ENCODE measurements at regions not wholly inside any gene's neighbourhood (a gene's known extent, or its start where the extent isn't known, plus 50 kb on each side); places are given as distances from the start of the nearest gene placed in this dataset.

DNA sequence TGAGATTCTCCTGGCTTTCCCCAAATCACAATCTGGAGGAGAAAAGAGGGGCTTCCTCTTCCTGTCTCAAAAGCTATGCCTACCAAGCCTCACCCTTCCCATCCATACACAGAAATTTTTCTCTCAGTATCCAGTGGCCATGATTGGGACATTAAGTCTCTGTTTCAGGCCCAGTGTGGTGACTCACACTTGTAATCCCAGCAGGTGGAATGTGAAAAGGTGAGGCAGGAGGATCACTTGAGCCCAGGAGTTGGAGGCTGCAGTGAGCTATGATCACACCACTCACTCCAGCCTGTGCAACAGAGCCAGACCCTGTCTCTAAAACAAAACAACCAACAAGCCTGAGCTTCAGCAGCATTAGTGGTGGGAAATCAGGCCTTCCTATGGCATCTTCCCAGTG is 210.0 kb downstream of the OGFRL1 start:
- H3K4me3 ChIP-seq (ENCODE audit: control insufficient read depth, low read depth, low read length): no peak overlapping the region
- no peak for DNase-seq (ENCODE audit: low read depth)
- TF ChIP-seq, protein P1, sequence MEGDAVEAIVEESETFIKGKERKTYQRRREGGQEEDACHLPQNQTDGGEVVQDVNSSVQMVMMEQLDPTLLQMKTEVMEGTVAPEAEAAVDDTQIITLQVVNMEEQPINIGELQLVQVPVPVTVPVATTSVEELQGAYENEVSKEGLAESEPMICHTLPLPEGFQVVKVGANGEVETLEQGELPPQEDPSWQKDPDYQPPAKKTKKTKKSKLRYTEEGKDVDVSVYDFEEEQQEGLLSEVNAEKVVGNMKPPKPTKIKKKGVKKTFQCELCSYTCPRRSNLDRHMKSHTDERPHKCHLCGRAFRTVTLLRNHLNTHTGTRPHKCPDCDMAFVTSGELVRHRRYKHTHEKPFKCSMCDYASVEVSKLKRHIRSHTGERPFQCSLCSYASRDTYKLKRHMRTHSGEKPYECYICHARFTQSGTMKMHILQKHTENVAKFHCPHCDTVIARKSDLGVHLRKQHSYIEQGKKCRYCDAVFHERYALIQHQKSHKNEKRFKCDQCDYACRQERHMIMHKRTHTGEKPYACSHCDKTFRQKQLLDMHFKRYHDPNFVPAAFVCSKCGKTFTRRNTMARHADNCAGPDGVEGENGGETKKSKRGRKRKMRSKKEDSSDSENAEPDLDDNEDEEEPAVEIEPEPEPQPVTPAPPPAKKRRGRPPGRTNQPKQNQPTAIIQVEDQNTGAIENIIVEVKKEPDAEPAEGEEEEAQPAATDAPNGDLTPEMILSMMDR (IDR thresholded peaks at IDR 0.05; ENCODE audit: control insufficient read depth, insufficient read depth, low read depth, low read length, missing control alignments): no peak

DNA sequence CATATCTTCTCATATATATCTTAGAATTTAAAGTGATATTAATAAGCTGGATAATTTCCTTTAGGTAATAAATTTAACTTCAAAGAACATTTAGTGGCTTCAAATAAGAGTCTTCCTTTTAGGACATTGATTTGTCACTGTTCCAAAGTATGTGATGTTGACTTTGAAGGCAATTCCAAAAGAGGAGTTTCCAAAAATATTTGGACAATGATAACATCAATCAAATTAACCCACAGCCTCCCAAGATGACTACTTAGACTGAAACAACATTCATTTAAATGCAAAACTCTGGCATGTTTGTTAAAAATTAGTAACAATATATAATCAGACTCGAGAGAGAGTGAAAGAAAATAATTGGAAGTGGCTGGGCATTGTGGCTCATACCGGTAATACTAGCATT is 211.1 kb downstream of the OGFRL1 start:
- TF ChIP-seq, protein P1 (IDR thresholded peaks at IDR 0.05; ENCODE audit: control insufficient read depth, insufficient read depth, low read depth, low read length, missing control alignments): no peak
- H3K4me3 ChIP-seq (ENCODE audit: control insufficient read depth, low read depth, low read length): no peak overlapping the region
- no peak for DNase-seq (ENCODE audit: low read depth)

DNA sequence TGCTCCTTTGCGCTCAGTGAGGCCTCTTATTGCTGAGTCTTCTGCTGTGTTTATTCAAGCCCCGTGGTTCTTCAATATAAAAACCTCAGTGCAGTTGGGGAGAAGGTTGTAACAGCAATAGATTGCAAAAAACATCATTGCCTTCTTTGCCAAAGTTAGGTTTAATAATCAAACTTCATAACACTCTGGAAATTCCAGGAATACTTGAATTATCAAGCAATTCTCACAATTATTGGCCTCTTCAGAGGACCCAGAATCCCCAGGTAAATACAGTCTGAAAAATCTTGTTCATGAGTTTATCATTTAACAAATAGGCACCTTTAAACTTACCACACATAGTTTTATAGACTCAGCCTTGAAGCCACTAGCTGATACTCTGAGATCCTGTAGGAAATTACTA is 213.6 kb downstream of the OGFRL1 start:
- TF ChIP-seq, protein P1 (IDR thresholded peaks at IDR 0.05; ENCODE audit: control insufficient read depth, insufficient read depth, low read depth, low read length, missing control alignments): no peak
- no peak for DNase-seq (ENCODE audit: low read depth)
- H3K4me3 ChIP-seq (ENCODE audit: control insufficient read depth, low read depth, low read length): no peak overlapping the region

DNA sequence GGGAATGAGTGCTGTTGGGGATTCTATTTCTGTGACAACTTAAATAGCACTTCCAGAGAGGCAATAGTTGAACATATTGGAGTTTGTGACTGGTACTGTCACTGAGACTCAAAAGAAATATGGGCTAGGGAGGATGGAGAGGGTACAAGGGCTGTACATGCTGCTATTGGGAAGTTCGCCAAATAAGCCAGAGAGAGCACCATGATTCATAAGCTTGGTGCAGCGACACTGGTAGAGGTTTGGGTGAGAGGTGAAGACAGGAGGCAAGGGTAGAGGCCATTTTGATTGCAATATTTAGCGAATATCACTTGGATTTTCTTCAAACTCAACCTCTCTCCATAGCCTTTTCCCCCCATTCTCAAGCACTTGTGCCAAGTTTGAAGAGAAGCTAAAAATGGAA is 214.3 kb downstream of the OGFRL1 start:
- H3K4me3 ChIP-seq (ENCODE audit: control insufficient read depth, low read depth, low read length): no peak overlapping the region
- DNase-seq (ENCODE audit: low read depth): no peak
- TF ChIP-seq, protein P1 (IDR thresholded peaks at IDR 0.05; ENCODE audit: control insufficient read depth, insufficient read depth, low read depth, low read length, missing control alignments): no peak

DNA sequence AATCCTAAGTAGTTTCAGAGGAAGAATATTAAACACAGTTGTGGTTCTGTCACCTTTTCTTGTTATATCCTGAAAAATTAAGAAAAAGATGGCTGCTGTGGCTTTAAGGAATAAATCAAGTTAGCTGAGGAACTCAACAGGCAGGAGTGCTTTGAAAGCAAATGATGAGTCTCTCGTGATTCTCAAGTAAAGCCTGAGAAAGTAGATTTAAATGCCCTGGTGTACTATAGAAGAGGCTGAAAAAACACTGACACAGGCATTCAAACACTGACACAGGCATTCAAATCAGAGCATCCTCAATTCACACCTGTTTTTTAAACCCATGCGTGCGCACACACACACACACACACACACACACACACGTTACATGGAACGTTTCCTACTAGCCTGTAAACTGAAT is 218.6 kb downstream of the OGFRL1 start:
- TF ChIP-seq, protein P1 (IDR thresholded peaks at IDR 0.05; ENCODE audit: control insufficient read depth, insufficient read depth, low read depth, low read length, missing control alignments): no peak
- no peak for DNase-seq (ENCODE audit: low read depth)
- H3K4me3 ChIP-seq (ENCODE audit: control insufficient read depth, low read depth, low read length): no peak overlapping the region

DNA sequence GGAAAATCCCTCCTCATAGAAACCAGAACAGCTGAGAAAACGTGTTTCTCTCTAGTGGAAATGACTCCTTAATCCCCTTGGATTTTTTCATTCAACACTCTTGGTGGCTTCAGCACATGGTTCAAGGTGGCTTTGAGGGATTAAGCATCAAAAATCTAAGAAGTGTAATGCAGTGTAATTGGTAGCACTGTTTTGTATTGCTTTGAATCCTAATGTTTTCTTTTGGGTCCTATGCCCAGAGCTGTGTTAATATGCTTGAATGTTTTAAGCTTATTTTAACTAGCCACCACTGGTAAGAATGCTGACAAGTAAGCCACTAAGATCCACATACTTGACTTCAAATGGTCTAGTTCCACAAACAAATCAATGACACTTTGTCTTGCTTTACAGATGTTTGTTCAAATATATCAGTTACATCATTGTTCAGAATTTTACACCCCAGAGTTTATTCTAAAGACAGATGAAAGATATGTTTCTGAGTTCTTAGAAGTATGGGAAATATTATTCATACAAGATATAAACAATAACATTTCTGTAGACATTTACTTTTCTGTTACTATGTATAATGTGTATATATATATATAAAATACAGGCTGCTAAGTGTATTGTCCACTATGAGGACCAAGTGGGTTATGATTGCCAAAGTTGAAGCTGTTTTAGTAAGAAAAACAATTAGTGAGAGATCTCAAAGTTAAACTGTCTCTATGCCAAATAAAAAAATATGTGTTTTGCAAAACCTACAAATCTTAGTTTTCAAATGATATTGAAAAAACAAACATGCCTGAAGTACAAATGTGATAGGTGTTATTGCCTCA is 220.8 kb downstream of the OGFRL1 start:
- TF ChIP-seq, protein P1 (IDR thresholded peaks at IDR 0.05; ENCODE audit: control insufficient read depth, insufficient read depth, low read depth, low read length, missing control alignments): no peak
- no peak overlapping the region for H3K4me3 ChIP-seq (ENCODE audit: control insufficient read depth, low read depth, low read length)
- DNase-seq (ENCODE audit: low read depth): no peak

Data from AG09309 (cell line).